DOHH2 (cell line): ENCODE measurements at regions not wholly inside any gene's neighbourhood (a gene's known extent, or its start where the extent isn't known, plus 50 kb on each side); places are given as distances from the start of the nearest gene placed in this dataset.

Experiments
- H3F3A ChIP-seq: fragments of 200-600 bp; sonication (generic), shearing (Covaris generic); 2 replicates; pipeline ENCODE4 v1.6.0; 2016; ENCODE audit warnings: antibody characterized with exemption, mild to moderate bottlenecking; ENCODE audit not compliant: control insufficient read depth, insufficient read depth
- H3K27ac ChIP-seq: fragments of 200-600 bp; sonication (generic); 2 replicates; pipeline ENCODE4 v1.5.1; 2014; ENCODE audit warnings: low read depth, mild to moderate bottlenecking, low read length, moderate library complexity
- H3K27me3 ChIP-seq: fragments of 200-600 bp; sonication (generic); 2 replicates; pipeline ENCODE4 v1.6.1; 2014; ENCODE audit warnings: mild to moderate bottlenecking, low read length, mixed read lengths; ENCODE audit not compliant: control insufficient read depth
- H3K36me3 ChIP-seq: fragments of 200-600 bp; sonication (generic); 2 replicates; pipeline ENCODE4 v1.6.1; 2014; ENCODE audit warnings: mild to moderate bottlenecking, low read length, moderate library complexity, mixed read lengths; ENCODE audit not compliant: control insufficient read depth
- H3K4me1 ChIP-seq: fragments of 200-600 bp; sonication (generic); 2 replicates; pipeline ENCODE4 v1.6.1; 2014; ENCODE audit warnings: mild to moderate bottlenecking, low read length, mixed read lengths; ENCODE audit not compliant: control insufficient read depth
- H3K4me2 ChIP-seq: fragments of 200-600 bp; sonication (generic); 2 replicates; pipeline ENCODE4 v1.6.0; 2014; ENCODE audit warnings: mild to moderate bottlenecking, low read length, moderate library complexity
- H3K4me3 ChIP-seq: fragments of 200-600 bp; sonication (generic); 2 replicates; pipeline ENCODE4 v1.5.1; 2014; ENCODE audit warnings: mild to moderate bottlenecking, low read length, mixed read lengths
- H3K79me2 ChIP-seq: fragments of 200-600 bp; sonication (generic); 2 replicates; pipeline ENCODE4 v1.6.1; 2014; ENCODE audit warnings: mild to moderate bottlenecking, low read length, mixed read lengths; ENCODE audit not compliant: control insufficient read depth
- H3K9me2 ChIP-seq: fragments of 200-600 bp; sonication (generic); replicated peaks from 2 replicates; pipeline ENCODE4 v1.6.1; 2014; ENCODE audit warnings: mild to moderate bottlenecking, low read length, mixed read lengths; ENCODE audit not compliant: control insufficient read depth
- H3K9me3 ChIP-seq: fragments of 200-600 bp; sonication (generic); 2 replicates; pipeline ENCODE4 v1.6.1; 2014; ENCODE audit warnings: antibody characterized with exemption, low read length, mixed read lengths; ENCODE audit not compliant: control insufficient read depth, insufficient read depth
- H4K20me1 ChIP-seq: fragments of 200-600 bp; sonication (generic); 2 replicates; pipeline ENCODE4 v1.6.0; 2014; ENCODE audit warnings: low read depth, mild to moderate bottlenecking, antibody characterized with exemption, low read length, moderate library complexity; ENCODE audit not compliant: control insufficient read depth, insufficient read depth
- CTCF ChIP-seq: fragments of 200-600 bp; sonication (generic); IDR thresholded peaks from one replicate; pipeline ENCODE4 v1.5.1; 2014; ENCODE audit warnings: antibody characterized with exemption, mild to moderate bottlenecking, low read depth, low read length; ENCODE audit not compliant: poor library complexity, severe bottlenecking
- EZH2phosphoT487 ChIP-seq: fragments of 200-600 bp; sonication (generic); IDR thresholded peaks from 2 replicates; pipeline ENCODE4 v1.6.1; 2017; ENCODE audit warnings: borderline replicate concordance, mild to moderate bottlenecking, antibody characterized with exemption, low read length, moderate library complexity, mixed read lengths

DNA sequence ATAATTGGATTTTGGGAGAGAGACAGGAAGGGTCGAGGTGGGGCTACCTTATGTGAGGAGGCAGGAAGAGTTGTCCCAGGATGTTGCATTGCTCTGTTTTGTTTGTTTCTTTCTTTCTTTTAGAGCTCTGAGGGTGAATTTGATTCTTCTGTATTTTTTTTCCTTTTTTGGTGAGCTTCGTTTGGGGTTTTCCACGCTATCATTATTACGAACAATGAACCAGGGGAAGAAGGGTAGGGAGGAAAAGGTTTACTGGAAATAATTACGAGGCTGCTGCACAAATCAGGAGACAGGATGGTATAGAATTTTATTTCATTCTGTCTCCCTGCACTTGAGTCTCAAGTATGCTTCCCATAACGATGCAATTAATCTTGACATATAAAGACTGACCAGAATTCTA, 51.4 kb upstream of the ZNF516 start:
- Histone ChIP-seq H3K36me3 (no peaks in the 10 kb centered on the region), H3K4me2 (no peak overlapping the region), H3K9me2 (no peaks in the 10 kb centered on the region), H3K27me3 (no peaks in the 10 kb centered on the region), H3K79me2 (no peaks in the 10 kb centered on the region), H3K4me3 (no peak overlapping the region), H3K4me1 (no peaks in the 10 kb centered on the region), H4K20me1 (no peaks in the 10 kb centered on the region), H3K27ac (no peak overlapping the region), H3K9me3 (no peaks in the 10 kb centered on the region), H3F3A (no peaks in the 10 kb centered on the region)
- TF ChIP-seq EZH2phosphoT487 (no peak), CTCF (no peak)

- H3K36me3 ChIP-seq: no peaks in the 10 kb centered on the region
- no peaks in the 10 kb centered on the region for H3F3A ChIP-seq
- no peak overlapping the region for H3K4me3 ChIP-seq
- no peaks in the 10 kb centered on the region for H4K20me1 ChIP-seq
- no peaks in the 10 kb centered on the region for H3K4me1 ChIP-seq
- H3K27ac ChIP-seq: no peak overlapping the region
- no peak for TF ChIP-seq CTCF
- TF ChIP-seq EZH2phosphoT487: no peak
- no peaks in the 10 kb centered on the region for H3K27me3 ChIP-seq
- H3K79me2 ChIP-seq: no peaks in the 10 kb centered on the region
- H3K9me3 ChIP-seq: no peaks in the 10 kb centered on the region
- no peak overlapping the region for H3K4me2 ChIP-seq
- no peaks in the 10 kb centered on the region for H3K9me2 ChIP-seq
These were observed 51.0 kb upstream of the ZNF516 start for GRCh38 chr18:76546088-76546435.

- Histone ChIP-seq H3K4me2 (no peak overlapping the region), H3K79me2 (no peaks in the 10 kb centered on the region), H3K4me3 (no peak overlapping the region), H4K20me1 (no peaks in the 10 kb centered on the region), H3F3A (no peaks in the 10 kb centered on the region), H3K36me3 (no peaks in the 10 kb centered on the region), H3K9me3 (no peaks in the 10 kb centered on the region), H3K4me1 (no peaks in the 10 kb centered on the region), H3K9me2 (no peaks in the 10 kb centered on the region), H3K27ac (no peak overlapping the region), H3K27me3 (no peaks in the 10 kb centered on the region)
- TF ChIP-seq CTCF (no peak), EZH2phosphoT487 (no peak)
These were observed 50.5 kb upstream of the ZNF516 start for GRCh38 chr18:76545433-76546087.
